SH-SY5Y (cell line): ENCODE measurements at regions not wholly inside any gene's neighbourhood (a gene's known extent, or its start where the extent isn't known, plus 50 kb on each side); places are given as distances from the start of the nearest gene placed in this dataset.

Experiments used
- GATA2 ChIP-seq: IDR thresholded peaks from 2 replicates; pipeline ENCODE4 v1.6.1; 2011; ENCODE audit warnings: mild to moderate bottlenecking, low read depth, low read length
- GATA3 ChIP-seq: IDR thresholded peaks from 2 replicates; pipeline ENCODE4 v1.6.1; 2011; ENCODE audit warnings: low read depth, mild to moderate bottlenecking, low read length, moderate library complexity

- no peak for TF ChIP-seq GATA2
- no peak for TF ChIP-seq GATA3
Observed at GRCh38 chr12:107247650-107248049, 154.3 kb upstream of the CRY1 start.

- TF ChIP-seq GATA3 (no peak), GATA2 (no peak)
Observed at GRCh38 chr12:107248187-107248586, 154.8 kb upstream of the CRY1 start.

- TF ChIP-seq GATA2 = no peak
- no peak for TF ChIP-seq GATA3
Observed at GRCh38 chr12:107251288-107251687, 157.9 kb upstream of the CRY1 start.

GRCh38 chr12:107253361-107253760 is 160.0 kb upstream of the CRY1 start:
- TF ChIP-seq GATA3 = no peak

GRCh38 chr12:107254258-107254856 is 161.0 kb upstream of the CRY1 start:
- TF ChIP-seq GATA3 = no peak
- no peak for TF ChIP-seq GATA2

- TF ChIP-seq GATA3 (no peak), GATA2 (no peak)
Observed at GRCh38 chr12:107258780-107259179, 165.4 kb upstream of the CRY1 start.

- TF ChIP-seq GATA2 (no peak), GATA3 (no peak)
Observed at GRCh38 chr12:107263980-107264379, 170.6 kb upstream of the CRY1 start.

- TF ChIP-seq GATA3 = no peak
- TF ChIP-seq GATA2 = no peak
Observed at GRCh38 chr12:107264667-107265066, 171.3 kb upstream of the CRY1 start.

GRCh38 chr12:107267604-107268003 is 174.3 kb upstream of the CRY1 start:
- TF ChIP-seq GATA2 = no peak
- no peak for TF ChIP-seq GATA3

GRCh38 chr12:107271523-107271922 is 178.2 kb upstream of the CRY1 start:
- TF ChIP-seq GATA2 (no peak), GATA3 (no peak)

GRCh38 chr12:107275530-107275929 is 182.2 kb upstream of the CRY1 start:
- TF ChIP-seq GATA2 (no peak), GATA3 (no peak)

GRCh38 chr12:107277855-107278254 is 184.5 kb upstream of the CRY1 start:
- TF ChIP-seq GATA3 (no peak), GATA2 (no peak)

- TF ChIP-seq GATA3 (no peak), GATA2 (no peak)
Observed at GRCh38 chr12:107282628-107283027, 189.3 kb upstream of the CRY1 start.

GRCh38 chr12:107283652-107284051 is 190.3 kb upstream of the CRY1 start:
- TF ChIP-seq GATA3 (no peak), GATA2 (no peak)

- TF ChIP-seq GATA2 (no peak), GATA3 (no peak)
Observed at GRCh38 chr12:107284692-107285091, 191.3 kb upstream of the CRY1 start.
